Retinal pigment epithelial cell (primary cell): ENCODE measurements at regions not wholly inside any gene's neighbourhood (a gene's known extent, or its start where the extent isn't known, plus 50 kb on each side); places are given as distances from the start of the nearest gene placed in this dataset.

Experiments used
- DNase-seq: peaks from one replicate; pipeline ENCODE4 v3.0.0-alpha.2; 2010; ENCODE audit warnings: low read depth
- H3K4me3 ChIP-seq: 2 replicates; pipeline ENCODE4 v1.5.1; 2011; ENCODE audit warnings: mild to moderate bottlenecking, low read length, control low read depth, moderate library complexity
- CTCF ChIP-seq: conservative IDR thresholded peaks from 2 replicates; pipeline ENCODE4 v1.5.1; 2011; ENCODE audit warnings: low read depth, low read length, control low read depth, inconsistent platforms

- no peak overlapping the region for H3K4me3 ChIP-seq
- DNase-seq, result no peak
- TF ChIP-seq CTCF, result no peak
These were observed 82.8 kb upstream of the RASSF8 start for GRCh38 chr12:25875661-25876060.

- TF ChIP-seq CTCF, result no peak
- no peak overlapping the region for H3K4me3 ChIP-seq
- no peak for DNase-seq
These were observed 82.0 kb upstream of the RASSF8 start for GRCh38 chr12:25876383-25877045.

- no peak for TF ChIP-seq CTCF
- no peak for DNase-seq
- no peak overlapping the region for H3K4me3 ChIP-seq
These were observed 81.0 kb upstream of the RASSF8 start for GRCh38 chr12:25877446-25877845.

- H3K4me3 ChIP-seq, result no peak overlapping the region
- DNase-seq, result no peak
- no peak for TF ChIP-seq CTCF
These were observed 76.2 kb upstream of the RASSF8 start for GRCh38 chr12:25882266-25882665.

- no peak for TF ChIP-seq CTCF
- DNase-seq, result no peak
- H3K4me3 ChIP-seq, result no peak overlapping the region
These were observed 75.2 kb upstream of the RASSF8 start for GRCh38 chr12:25883026-25883916.

- DNase-seq, result no peak
- H3K4me3 ChIP-seq, result no peak overlapping the region
- no peak for TF ChIP-seq CTCF
These were observed 74.2 kb upstream of the RASSF8 start for GRCh38 chr12:25884024-25884919.
